NCI-H526 (cell line): ENCODE measurements at regions not wholly inside any gene's neighbourhood (a gene's known extent, or its start where the extent isn't known, plus 50 kb on each side); places are given as distances from the start of the nearest gene placed in this dataset.
"Not testable (repeated sequence)": the region's sequence is repeated elsewhere in the genome, so short reads cannot be mapped to it uniquely, and the experiment has no call there.

ENCODE experiments used
- DNase-seq, 2 experiments: peaks; one replicate each; lab custom pipeline; 2025; lab: John Stamatoyannopoulos, UW

- no peak for DNase-seq
Observed at GRCh38 chr3:124138148-124138547, 146.2 kb upstream of the ROPN1 start.

- DNase-seq, result no peak
Observed at GRCh38 chr3:124140746-124141145, 148.8 kb upstream of the ROPN1 start.

- no peak for DNase-seq
Observed at GRCh38 chr3:124142389-124142970, 150.6 kb upstream of the ROPN1 start.

GRCh38 chr3:124143047-124143446 is 151.1 kb upstream of the ROPN1 start:
- DNase-seq, result no peak

GRCh38 chr3:124144035-124144814 is 152.3 kb upstream of the ROPN1 start:
- no peak for DNase-seq

- DNase-seq, result no peak
Observed at GRCh38 chr3:124147429-124147828, 155.5 kb upstream of the ROPN1 start.

- DNase-seq, result no peak
Observed at GRCh38 chr3:124147946-124148345, 156.0 kb upstream of the ROPN1 start.

- DNase-seq, result no peak
Observed at GRCh38 chr3:124149081-124149480, 157.2 kb upstream of the ROPN1 start.

- DNase-seq, result no peak
Observed at GRCh38 chr3:124149771-124150170, 157.8 kb upstream of the ROPN1 start.

GRCh38 chr3:124152891-124153290 is 161.0 kb upstream of the ROPN1 start:
- not testable (repeated sequence) for DNase-seq

GRCh38 chr3:124156866-124157712 is 165.2 kb upstream of the ROPN1 start:
- DNase-seq, result no peak

- DNase-seq, result no peak
Observed at GRCh38 chr3:124157748-124158147, 165.8 kb upstream of the ROPN1 start.

GRCh38 chr3:124158168-124158881 is 166.4 kb upstream of the ROPN1 start:
- DNase-seq, result no peak

- DNase-seq, result peak in 1 of 2 experiments; percentile 11
Observed at GRCh38 chr3:124161448-124161847, 169.5 kb upstream of the ROPN1 start.

GRCh38 chr3:124163689-124164088 is 171.8 kb upstream of the ROPN1 start:
- no peak for DNase-seq

GRCh38 chr3:124168271-124168670 is 176.3 kb upstream of the ROPN1 start:
- no peak for DNase-seq

GRCh38 chr3:124172283-124172682 is 180.4 kb upstream of the ROPN1 start:
- DNase-seq, result no peak

- DNase-seq, result no peak
Observed at GRCh38 chr3:124172816-124173215, 180.9 kb upstream of the ROPN1 start.

- DNase-seq, result no peak
Observed at GRCh38 chr3:124174476-124174875, 182.6 kb upstream of the ROPN1 start.

GRCh38 chr3:124174910-124175874 is 183.3 kb upstream of the ROPN1 start:
- no peak for DNase-seq

GRCh38 chr3:124177071-124177470 is 185.1 kb upstream of the ROPN1 start:
- DNase-seq, result no peak
